HS-27A (cell line): ENCODE measurements at regions not wholly inside any gene's neighbourhood (a gene's known extent, or its start where the extent isn't known, plus 50 kb on each side); places are given as distances from the start of the nearest gene placed in this dataset.

Experiments
- DNase-seq: peaks from one replicate; pipeline ENCODE4 v3.0.0-alpha.2; 2012; ENCODE audit warnings: low read depth, missing footprints

GRCh38 chr3:22893101-22893500, 310.0 kb upstream of the UBE2E2 start:
- DNase-seq, result no peak

DNA sequence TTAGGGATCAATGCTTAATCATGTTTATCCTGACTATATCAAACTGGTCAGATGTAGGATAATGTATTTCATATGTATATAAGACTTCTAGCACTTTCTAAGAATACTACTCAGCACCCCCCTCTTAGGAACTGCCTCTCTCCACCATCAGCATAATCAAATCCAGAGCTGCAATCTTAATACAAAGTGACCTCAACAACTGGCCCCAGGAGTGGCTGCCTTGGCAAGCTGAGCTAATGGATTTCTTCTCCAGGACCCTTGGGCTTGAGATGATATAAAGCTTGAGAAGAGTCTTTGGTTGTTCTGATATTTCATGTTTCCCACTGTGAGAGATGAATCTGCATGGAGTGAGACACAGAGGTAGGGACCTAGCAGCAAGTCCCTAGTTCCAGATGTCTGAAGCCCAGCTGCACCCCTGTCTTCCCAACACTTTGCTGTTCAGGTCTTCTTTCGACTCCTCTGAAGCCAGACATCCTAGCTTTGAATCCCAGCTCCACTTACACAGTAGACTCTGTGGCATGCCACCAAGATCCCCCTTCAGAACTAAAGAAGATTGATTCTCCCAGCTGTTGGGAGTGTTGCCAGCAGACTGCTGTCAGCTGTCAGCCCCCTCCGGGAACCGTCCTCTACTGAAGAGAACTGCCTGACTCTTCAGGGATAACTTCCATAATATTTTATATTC, 309.3 kb upstream of the UBE2E2 start:
- DNase-seq, result no peak

DNA sequence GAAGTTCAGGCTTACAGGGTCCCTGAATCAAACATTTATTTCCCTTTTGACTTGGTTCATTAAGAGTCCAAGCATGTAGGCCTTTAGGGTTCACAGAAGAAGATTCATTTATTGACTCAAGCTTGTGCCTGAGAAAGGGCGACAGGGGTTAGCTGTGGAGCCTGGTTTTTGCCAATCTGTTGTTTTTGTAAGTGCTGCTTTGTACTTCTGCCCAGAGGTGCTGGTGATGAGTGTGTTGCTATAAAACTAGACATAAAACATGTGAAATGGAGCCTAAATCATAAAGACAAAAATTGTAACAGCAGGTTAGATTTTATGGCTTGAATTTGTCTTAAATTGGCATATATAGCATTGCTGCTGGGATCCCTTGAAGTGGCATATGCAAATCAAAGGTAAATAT, 308.3 kb upstream of the UBE2E2 start:
- DNase-seq, result no peak

- no peak for DNase-seq
Measured at GRCh38 chr3:22895671-22896070, 307.5 kb upstream of the UBE2E2 start.

- no peak for DNase-seq
Measured at GRCh38 chr3:22898558-22898957, 304.6 kb upstream of the UBE2E2 start.

DNA sequence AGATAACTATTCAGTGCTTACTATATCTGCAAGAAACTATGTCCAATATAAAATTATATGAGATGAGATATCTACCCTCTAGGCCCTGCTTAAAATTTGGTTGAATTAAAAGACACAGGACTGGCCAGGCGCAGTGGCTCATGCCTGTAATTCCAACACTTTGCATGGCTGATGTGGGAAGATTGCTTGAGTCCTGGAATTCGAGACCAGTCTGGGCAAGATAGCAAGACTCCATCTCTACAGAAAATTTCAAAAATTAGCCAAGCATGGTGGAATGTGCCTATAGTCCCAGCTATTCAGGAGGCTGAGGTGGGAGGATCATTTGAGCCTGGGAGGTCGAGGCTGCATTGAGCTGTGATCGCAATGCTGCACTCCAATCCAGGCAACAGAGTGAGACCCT, 303.7 kb upstream of the UBE2E2 start:
- DNase-seq, result no peak

DNA sequence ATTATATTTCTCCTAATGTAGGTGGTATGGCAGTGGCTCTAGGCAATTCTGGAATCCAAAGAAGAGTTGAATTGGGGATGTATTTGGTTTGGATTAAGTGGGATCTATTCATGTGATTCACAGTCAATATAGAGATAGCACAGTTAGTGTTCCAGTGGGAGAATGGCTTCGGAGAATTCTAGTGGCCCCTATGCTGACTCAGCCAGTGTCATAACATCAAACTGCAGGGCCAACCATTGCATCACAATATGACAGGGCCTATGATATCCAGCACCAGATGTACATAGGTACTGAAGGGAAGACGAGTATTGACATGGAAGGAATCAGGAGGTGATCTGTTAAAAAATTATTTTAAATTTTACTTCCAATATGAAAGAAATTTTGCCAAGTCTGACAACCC, 302.8 kb upstream of the UBE2E2 start:
- DNase-seq, result no peak

- DNase-seq, result no peak
Measured at GRCh38 chr3:22901684-22902083, 301.4 kb upstream of the UBE2E2 start.

DNA sequence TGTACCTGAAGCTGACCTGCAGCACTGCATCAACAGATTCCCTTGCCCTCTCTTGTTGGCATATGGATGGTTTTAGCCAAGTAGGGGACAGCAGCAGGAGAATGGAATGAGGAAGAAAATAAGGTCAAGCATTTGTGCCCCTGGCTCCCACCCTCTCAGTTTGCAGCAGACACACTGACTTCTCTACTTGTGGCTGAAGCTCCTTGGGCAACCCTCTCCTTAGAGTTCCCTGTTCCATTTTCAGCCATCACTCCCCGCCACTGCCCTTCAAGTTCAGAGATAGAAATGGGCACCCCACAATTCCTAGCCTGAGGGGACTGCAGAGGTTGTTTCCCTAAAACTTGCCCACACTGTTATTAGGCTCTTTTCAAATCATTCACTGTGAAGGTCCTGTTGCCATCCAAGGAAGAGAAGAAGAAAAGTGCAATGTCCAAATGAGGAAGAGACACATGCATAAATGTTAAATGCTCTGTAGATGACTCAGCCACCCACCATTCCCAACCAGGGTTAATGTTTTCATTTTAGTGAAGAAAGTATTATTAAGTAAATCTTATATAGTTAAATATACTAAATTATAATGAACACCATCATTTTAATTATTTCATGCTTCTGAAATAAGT, 295.9 kb upstream of the UBE2E2 start:
- DNase-seq, result no peak

DNA sequence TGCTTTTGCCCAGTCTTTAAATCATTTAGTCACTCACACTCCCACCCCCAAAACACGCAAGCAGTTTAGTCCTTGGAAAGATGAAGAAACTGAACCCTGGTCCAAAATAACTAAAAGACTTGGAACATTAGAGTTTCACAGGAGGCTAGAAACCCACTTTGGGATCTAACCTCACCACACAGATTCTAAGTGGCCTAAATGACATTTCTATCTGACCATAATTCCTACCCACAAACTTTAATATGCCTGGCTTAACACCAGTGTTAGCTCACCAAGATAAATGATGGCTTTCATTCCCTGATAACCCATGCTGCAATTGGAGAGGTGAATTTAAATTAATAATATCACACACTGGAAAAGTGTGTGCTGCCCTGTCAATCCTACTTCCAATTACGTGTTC, 295.3 kb upstream of the UBE2E2 start:
- no peak for DNase-seq

GRCh38 chr3:22908989-22909507, 294.1 kb upstream of the UBE2E2 start:
- no peak for DNase-seq

DNA sequence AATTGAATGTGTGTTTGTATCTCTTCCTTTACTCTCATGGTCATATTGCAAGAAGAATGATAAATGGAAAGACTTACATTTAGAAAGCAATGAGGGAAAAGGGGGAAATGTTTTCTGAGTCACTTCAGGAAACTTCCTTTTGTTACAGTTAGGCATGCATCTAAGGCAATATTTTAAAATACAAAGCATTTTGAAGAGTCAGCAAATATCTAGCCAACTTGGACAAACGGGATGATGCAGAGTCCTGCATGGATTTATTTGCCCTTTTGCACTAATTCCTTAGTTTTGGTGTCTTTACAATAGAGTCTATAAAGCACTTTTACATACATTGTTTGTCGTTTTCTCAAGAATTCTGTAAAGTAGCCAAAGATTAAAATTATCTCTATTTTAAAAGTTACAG, 286.2 kb upstream of the UBE2E2 start:
- no peak for DNase-seq

DNA sequence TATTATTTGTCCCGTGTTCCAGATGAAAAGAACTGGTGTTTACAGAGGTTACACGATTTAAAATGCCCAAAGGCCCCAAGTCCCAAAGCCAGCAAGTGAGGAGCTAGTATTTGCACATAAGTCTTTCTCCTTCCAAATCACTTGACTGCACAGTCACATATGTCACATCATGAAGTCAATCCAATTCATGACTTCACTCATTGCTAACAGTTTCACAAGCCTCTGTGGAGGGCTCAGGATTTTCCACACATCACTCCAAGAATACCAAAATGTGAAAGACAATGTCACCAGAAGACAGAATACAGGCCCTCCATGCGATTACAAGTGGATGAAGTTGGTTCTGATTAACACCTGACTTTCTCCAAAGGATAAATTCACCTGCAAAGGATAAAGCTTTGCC, 283.1 kb upstream of the UBE2E2 start:
- no peak for DNase-seq

- no peak for DNase-seq
Measured at GRCh38 chr3:22922317-22922716, 280.8 kb upstream of the UBE2E2 start.

- DNase-seq, result no peak
Measured at GRCh38 chr3:22923711-22924110, 279.4 kb upstream of the UBE2E2 start.

- DNase-seq, result no peak
Measured at GRCh38 chr3:22928216-22929110, 274.7 kb upstream of the UBE2E2 start.

DNA sequence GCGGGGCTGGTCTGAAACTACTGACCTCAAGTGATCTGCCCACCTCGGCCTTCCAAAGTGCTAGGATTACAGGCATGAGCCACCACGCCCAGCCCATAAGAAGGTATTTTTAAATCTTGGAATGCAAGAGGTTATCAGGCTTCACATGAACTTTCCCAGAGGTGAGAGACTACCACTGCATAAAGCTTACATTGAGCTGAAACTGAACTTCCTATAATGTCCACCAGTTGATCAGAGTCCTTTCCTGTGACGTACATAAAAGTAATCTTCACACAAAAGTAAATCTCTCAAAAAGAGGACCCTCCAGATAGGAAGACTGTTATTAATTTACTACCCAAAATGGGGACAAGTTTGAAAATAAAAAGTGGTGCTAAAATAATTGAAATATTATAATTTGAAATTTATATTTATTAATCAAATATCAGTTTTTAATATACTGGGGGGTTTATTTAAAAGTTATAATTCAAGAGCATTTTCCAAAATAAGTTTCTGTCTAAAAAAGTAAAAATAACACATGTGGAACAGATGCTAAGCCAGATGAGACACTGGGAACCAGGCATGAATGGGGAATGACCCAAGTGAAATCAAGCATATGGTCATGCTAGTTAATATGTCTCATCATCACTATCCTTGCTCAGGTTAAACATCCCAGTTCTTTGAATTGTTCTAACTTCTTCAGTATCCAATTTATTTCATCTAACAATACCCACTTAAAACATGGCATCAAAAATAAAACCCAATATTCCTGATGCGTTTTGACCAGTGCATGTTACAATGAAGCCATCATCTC, 269.9 kb upstream of the UBE2E2 start:
- no peak for DNase-seq

DNA sequence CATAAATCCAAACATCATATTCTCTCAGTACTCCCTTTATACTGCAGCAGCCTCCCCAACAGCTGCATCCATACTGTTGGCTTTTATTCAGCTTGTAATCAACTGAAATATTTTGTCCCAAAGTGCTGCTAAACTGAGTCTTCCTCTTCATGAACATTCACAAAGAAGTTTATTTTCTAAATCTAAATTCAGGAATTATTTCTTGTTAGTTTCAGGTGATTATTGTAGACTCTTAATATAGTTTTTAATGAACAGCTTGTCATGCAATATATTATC, 269.3 kb upstream of the UBE2E2 start:
- no peak for DNase-seq

DNA sequence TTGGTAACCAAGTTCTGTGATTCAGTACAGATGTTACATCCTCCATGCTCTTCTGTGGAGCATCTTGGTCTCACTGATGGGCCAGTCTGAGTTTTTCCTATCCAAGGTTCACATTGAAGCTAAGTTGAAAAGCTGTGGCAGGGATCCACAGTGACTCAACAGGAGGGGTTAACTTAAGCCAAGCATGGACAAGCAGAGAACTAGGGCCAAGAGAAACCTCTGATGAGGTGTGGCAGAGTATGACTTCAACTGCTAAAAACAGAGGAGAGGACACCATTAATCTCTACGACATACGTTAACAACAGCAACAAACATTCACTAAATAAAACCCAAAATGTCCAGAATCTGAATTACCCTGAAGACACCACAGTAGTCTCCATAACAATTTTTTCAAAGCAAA, 268.1 kb upstream of the UBE2E2 start:
- no peak for DNase-seq

- no peak for DNase-seq
Measured at GRCh38 chr3:22937536-22937935, 265.6 kb upstream of the UBE2E2 start.

DNA sequence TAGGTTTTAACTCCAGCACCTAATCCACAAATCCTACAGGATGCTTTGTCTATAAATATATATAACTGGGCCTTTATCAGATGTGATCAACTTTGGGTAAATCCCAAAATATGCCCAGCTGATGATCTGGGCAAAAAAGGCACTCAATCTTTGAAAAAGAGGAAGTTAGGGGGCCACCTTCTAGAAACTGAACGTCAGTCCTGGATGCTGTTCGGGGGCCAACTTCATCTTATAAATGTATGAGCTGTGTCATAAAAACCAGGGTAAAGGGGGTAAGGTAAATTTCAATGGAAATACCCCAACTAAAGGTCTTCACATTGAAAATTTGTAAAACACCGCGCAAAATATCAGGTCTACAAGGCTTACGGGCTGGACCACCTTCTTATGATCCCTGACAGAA, 264.4 kb upstream of the UBE2E2 start:
- DNase-seq, result no peak

GRCh38 chr3:22939349-22939748, 263.8 kb upstream of the UBE2E2 start:
- no peak for DNase-seq
